Mesothelial cell of epicardium (in vitro differentiated cells): ENCODE measurements at regions not wholly inside any gene's neighbourhood (a gene's known extent, or its start where the extent isn't known, plus 50 kb on each side); places are given as distances from the start of the nearest gene placed in this dataset.
A peak's percentile ranks its signal among the peaks of the same experiment; 100 is the strongest.
"Not testable (repeated sequence)": the region's sequence is repeated elsewhere in the genome, so short reads cannot be mapped to it uniquely, and the experiment has no call there.

Experiments used
- DNase-seq, 2 experiments: peaks; one replicate each; pipeline ENCODE4 v3.0.0; 2021; ENCODE audit warnings: low spot score in 2 of 2; ENCODE audit not compliant: unreplicated experiment in 2 of 2
- H3K27ac Mint-ChIP-seq: 2 replicates; pipeline ENCODE4 v1.8.0; 2021; ENCODE audit warnings: mixed read lengths
- H3K27me3 Mint-ChIP-seq: 2 replicates; pipeline ENCODE4 v1.8.0; 2021; ENCODE audit warnings: low read depth, mixed read lengths
- H3K36me3 Mint-ChIP-seq: 2 replicates; pipeline ENCODE4 v1.8.0; 2021; ENCODE audit warnings: mixed read lengths
- H3K4me1 Mint-ChIP-seq: 2 replicates; pipeline ENCODE4 v1.8.0; 2021; ENCODE audit warnings: mixed read lengths
- H3K4me3 Mint-ChIP-seq: 2 replicates; pipeline ENCODE4 v1.8.0; 2021; ENCODE audit warnings: mild to moderate bottlenecking, moderate library complexity, mixed read lengths
- H3K9me3 Mint-ChIP-seq: 2 replicates; pipeline ENCODE4 v1.8.0; 2021; ENCODE audit warnings: mixed read lengths
- TF ChIP-seq, protein P1 (sequence below): fragments of 200-600 bp; sonication (generic); IDR thresholded peaks from one replicate; pipeline ENCODE4 v1.5.0; 2021; ENCODE audit warnings: antibody characterized with exemption; ENCODE audit not compliant: unreplicated experiment

DNA sequence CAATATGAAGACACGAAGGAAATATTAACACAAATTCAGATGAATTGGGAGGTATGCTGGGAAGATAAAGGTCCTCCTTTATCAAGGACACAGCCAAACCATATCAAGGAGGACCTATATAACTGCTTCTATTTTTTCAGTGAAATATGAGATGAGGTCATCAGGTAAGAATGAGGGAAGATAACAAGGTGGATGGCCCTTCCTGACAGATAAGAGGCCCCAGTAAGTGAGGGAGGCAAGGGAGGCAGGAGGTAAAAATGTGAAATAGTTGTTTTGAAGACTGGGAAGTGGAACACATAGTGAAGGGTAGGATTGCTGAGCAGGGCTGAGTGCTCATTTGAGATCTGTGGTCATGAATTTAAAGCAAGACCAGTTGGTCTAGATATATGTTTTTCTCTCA is 60.0 kb upstream of the FOXE1 start:
- Mint-ChIP-seq H3K27ac (no peak overlapping the region), H3K36me3 (no peaks in the 10 kb centered on the region), H3K27me3 (peaks cover 10% of the 10 kb centered on the region), H3K4me3 (no peak overlapping the region), H3K4me1 (no peaks in the 10 kb centered on the region), H3K9me3 (no peaks in the 10 kb centered on the region)
- TF ChIP-seq, protein P1, sequence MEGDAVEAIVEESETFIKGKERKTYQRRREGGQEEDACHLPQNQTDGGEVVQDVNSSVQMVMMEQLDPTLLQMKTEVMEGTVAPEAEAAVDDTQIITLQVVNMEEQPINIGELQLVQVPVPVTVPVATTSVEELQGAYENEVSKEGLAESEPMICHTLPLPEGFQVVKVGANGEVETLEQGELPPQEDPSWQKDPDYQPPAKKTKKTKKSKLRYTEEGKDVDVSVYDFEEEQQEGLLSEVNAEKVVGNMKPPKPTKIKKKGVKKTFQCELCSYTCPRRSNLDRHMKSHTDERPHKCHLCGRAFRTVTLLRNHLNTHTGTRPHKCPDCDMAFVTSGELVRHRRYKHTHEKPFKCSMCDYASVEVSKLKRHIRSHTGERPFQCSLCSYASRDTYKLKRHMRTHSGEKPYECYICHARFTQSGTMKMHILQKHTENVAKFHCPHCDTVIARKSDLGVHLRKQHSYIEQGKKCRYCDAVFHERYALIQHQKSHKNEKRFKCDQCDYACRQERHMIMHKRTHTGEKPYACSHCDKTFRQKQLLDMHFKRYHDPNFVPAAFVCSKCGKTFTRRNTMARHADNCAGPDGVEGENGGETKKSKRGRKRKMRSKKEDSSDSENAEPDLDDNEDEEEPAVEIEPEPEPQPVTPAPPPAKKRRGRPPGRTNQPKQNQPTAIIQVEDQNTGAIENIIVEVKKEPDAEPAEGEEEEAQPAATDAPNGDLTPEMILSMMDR = no peak
- DNase-seq = no peak

DNA sequence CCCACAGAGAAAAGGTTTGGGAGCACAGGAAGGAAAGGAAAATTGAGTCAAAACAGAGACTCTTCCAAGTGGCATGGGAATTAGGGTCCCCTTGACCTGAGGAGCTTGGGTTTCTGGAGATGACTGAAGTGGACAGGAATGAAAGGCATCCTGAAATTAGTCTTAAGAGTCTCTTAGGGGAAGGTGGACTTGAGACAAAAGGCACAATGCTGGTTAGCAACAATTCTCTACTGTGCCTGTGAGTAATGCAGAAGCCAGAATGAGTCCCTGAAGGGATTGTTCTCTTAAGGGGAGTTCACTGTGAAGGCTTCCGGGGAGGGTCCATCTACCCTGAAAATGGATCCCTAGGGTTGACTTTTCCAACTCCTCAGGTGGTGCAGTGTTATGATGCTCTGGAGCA is 58.4 kb upstream of the FOXE1 start:
- Mint-ChIP-seq H3K27ac (no peak overlapping the region), H3K36me3 (no peaks in the 10 kb centered on the region), H3K9me3 (no peaks in the 10 kb centered on the region), H3K27me3 (peaks cover 2% of the 10 kb centered on the region), H3K4me1 (no peaks in the 10 kb centered on the region), H3K4me3 (no peak overlapping the region)
- TF ChIP-seq, protein P1 = no peak
- no peak for DNase-seq

DNA sequence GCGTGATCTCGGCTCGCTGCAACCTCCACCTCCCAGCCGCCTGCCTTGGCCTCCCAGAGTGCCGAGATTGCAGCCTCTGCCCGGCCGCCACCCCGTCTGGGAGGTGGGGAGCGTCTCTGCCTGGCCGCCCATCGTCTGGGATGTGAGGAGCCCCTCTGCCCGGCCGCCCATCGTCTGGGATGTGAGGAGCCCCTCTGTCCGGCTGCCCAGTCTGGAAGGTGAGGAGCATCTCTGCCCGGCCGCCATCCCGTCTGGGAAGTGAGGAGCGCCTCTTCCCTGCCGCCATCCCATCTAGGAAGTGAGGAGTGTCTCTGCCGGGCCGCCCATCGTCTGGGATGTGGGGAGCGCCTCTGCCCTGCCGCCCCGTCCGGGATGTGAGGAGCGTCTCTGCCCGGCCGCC is 56.9 kb upstream of the FOXE1 start:
- not testable (repeated sequence) for H3K9me3 Mint-ChIP-seq, H3K36me3 Mint-ChIP-seq, DNase-seq, H3K27ac Mint-ChIP-seq, H3K4me1 Mint-ChIP-seq, H3K4me3 Mint-ChIP-seq
- H3K27me3 Mint-ChIP-seq = peaks cover 10% of the 10 kb centered on the region

DNA sequence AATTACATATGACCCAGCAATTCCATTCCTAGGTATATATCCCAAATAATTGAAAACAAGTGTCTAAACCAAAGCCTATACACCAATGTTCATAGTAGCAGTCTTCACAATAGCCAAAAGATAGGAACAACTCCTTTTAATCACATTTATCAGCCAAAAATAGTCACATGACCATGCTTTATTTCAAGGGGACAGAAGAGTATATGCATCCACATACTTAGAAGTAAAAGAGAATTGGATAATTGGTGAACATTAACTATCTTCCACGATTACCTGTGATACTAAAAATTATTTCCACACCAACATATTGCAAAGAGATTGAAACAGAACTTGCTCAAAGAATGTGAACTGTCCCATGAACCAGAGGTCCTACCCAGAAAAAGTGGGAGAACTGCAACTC is 51.8 kb upstream of the FOXE1 start:
- Mint-ChIP-seq H3K27me3 (peaks cover 41% of the 10 kb centered on the region), H3K27ac (no peak overlapping the region)

DNA sequence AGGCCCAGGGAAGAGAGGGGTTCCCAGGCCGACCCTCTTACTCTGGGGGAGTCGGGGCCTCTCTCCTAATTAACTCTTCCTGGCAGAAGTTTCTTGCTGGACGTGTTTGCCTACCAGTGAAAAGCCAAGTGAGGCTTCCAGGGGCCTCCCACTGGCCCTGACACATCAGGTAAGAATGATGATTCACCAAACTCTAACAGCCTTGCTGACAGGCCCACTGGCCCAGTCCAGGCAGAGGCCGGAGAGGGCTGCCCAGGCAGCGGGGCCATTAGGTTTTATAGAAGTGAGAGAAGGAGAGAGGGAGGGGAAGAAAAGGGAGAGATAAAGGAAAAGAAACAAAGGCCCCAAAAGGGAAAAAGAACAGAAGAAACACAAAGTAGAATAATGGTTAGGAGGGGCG is 50.8 kb upstream of the FOXE1 start:
- Mint-ChIP-seq H3K27ac (peak overlapping the region; percentile 19), H3K4me3 (peak overlapping the region; percentile 73), H3K36me3 (no peaks in the 10 kb centered on the region), H3K27me3 (peaks cover 50% of the 10 kb centered on the region), H3K9me3 (no peaks in the 10 kb centered on the region), H3K4me1 (peaks cover 5% of the 10 kb centered on the region)
- TF ChIP-seq, protein P1 = no peak
- no peak for DNase-seq

More for the DNA sequence above, 51.8 kb upstream of the FOXE1 start:
- H3K9me3 Mint-ChIP-seq = no peaks in the 10 kb centered on the region
- H3K4me3 Mint-ChIP-seq = no peak overlapping the region
- TF ChIP-seq, protein P1 = no peak
- no peaks in the 10 kb centered on the region for H3K36me3 Mint-ChIP-seq
- DNase-seq = no peak
- peaks cover 5% of the 10 kb centered on the region for H3K4me1 Mint-ChIP-seq

DNA sequence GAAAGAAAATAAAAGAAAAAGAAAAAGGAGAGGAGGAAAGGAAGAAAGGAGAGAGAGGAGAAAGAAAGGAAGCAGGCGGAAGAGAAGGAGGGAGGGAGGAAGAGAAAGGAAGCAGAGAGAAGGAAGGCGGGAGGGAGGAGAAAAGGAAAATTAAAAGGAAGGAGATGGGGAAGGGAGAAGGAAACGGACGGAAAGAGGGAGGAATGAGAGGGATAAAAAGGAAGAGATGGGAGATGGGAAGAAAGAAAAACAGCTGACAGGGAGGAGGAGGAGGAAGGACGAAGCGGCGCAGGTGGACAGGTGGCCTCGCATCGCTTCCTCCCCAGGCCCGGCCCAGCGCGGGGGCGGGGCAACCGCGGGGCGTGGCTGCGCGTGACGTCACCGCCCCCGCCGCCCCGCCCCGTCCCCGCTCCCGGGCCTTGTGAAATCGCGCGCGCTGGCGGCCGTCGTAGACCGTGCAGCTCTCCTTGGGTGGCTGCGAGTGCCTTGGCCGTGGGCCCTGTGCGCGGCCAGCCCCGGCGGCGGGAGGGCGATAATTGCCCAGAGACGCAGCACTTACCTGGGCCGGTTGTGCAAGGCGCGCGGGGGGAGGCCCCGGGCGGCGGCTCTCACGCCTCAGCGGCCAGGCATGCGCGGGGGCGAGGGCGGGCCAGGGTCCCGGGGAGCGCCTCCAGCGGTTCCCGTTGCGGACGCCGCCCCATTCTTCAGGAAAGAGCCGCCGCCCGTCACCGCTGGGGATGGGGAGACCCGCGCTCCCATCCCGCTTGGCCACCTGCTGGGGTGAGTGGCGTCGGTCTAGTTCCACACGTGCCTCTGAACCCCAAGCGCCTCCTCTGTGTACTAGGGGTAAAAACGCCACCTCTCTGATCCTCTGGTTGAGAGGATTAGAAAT is 49.6 kb upstream of the FOXE1 start:
- DNase-seq = peak; percentile 68 to 81
- peak overlapping the region; percentile 73 for H3K4me3 Mint-ChIP-seq
- no peaks in the 10 kb centered on the region for H3K36me3 Mint-ChIP-seq
- peaks cover 5% of the 10 kb centered on the region for H3K4me1 Mint-ChIP-seq
- no peaks in the 10 kb centered on the region for H3K9me3 Mint-ChIP-seq
- H3K27me3 Mint-ChIP-seq = peaks cover 59% of the 10 kb centered on the region
- TF ChIP-seq, protein P1 = no peak
- H3K27ac Mint-ChIP-seq = peak overlapping the region; percentile 64
